GM12891 (cell line): ENCODE measurements at regions not wholly inside any gene's neighbourhood (a gene's known extent, or its start where the extent isn't known, plus 50 kb on each side); places are given as distances from the start of the nearest gene placed in this dataset.
A peak's percentile ranks its signal among the peaks of the same experiment; 100 is the strongest.

Source experiments
- DNase-seq: peaks from one replicate; pipeline ENCODE4 v3.0.0; 2011; ENCODE audit warnings: low spot score; ENCODE audit not compliant: insufficient read length
- FAIRE-seq: peaks from 2 replicates; lab custom pipeline; 2011; peaks lifted over from hg19 to GRCh38; lab: Jason Lieb, UNC
- PAX5 ChIP-seq: IDR thresholded peaks from 2 replicates; pipeline ENCODE4 v1.6.1; 2011; ENCODE audit warnings: low read length, moderate library complexity, mild to moderate bottlenecking; ENCODE audit not compliant: insufficient read depth, severe bottlenecking
- POLR2A ChIP-seq: IDR thresholded peaks from 2 replicates; pipeline ENCODE4 v1.6.1; 2011; ENCODE audit warnings: low read depth, low read length, control low read depth
- POLR2AphosphoS5 ChIP-seq: IDR thresholded peaks from 2 replicates; pipeline ENCODE4 v1.6.1; 2011; ENCODE audit warnings: low read depth, low read length, control low read depth
- POU2F2 ChIP-seq: IDR thresholded peaks from 2 replicates; pipeline ENCODE4 v1.6.1; 2011; ENCODE audit warnings: low read depth, mild to moderate bottlenecking, control low read depth, low read length, moderate library complexity
- SPI1 ChIP-seq: IDR thresholded peaks from 2 replicates; pipeline ENCODE4 v1.6.1; 2011; ENCODE audit warnings: low read depth, low read length, control low read depth
- TAF1 ChIP-seq: IDR thresholded peaks from 2 replicates; pipeline ENCODE4 v1.6.1; 2011; ENCODE audit warnings: low read depth, low read length, control low read depth

DNA sequence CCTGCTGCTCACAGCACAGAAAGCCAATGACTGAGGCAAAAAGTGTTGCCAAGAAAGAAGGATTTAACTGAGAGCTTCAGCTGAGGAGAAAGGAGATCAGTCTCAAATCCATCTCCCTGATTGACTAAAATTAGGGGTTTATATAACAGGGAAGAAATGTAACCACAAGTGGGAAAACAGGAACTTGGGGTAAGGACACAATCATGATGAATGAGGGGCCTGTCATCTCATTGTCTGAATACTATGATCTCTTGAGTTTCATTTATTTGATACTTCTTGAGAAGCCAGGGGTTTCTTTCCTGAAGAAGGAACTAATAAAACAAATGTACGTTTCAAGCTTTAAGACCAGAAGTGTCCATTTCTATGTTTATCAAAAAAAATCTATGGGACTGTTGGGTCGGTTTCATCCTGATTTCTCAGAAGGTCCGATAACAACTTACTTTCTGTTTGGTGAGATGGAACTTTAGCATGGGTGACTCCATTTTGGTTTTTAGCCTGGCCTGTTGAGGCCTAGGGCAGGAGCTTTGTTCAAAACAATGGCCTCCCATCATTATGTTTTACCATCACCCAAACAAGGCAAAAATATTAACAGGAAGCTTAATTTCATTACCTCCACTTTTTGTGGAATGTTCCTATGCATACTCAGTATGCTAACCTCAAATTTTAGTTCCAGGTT is 76.6 kb upstream of the PIAS1 start:
- FAIRE-seq (no peak), DNase-seq (no peak)
- no peak for TF ChIP-seq POLR2AphosphoS5
- no peak for TF ChIP-seq POU2F2
- TF ChIP-seq SPI1 = no peak
- no peak for TF ChIP-seq TAF1
- TF ChIP-seq POLR2A = no peak

DNA sequence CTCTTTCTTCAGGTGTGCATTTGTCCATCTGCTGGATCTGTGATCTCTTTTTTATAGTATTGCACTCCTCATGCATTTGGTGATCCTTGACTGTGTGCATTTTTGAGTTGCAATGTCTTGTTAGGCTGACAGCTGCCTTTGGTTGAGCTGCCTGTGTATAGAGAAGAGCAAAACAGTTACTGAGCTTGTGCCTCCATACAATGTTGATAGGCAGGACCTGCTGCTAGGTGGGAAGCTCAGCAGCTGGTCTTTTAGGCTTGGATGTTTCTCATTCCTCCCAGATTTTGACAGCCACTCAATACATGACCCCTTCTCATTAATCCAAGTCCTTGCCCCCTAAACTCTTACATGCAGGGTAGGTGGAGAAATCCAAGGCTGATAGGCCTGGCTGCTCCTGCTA is 74.8 kb upstream of the PIAS1 start:
- no peak for FAIRE-seq
- TF ChIP-seq TAF1 (no peak), POLR2A (no peak), PAX5 (no peak), SPI1 (no peak), POU2F2 (no peak), POLR2AphosphoS5 (no peak)
- no peak for DNase-seq

DNA sequence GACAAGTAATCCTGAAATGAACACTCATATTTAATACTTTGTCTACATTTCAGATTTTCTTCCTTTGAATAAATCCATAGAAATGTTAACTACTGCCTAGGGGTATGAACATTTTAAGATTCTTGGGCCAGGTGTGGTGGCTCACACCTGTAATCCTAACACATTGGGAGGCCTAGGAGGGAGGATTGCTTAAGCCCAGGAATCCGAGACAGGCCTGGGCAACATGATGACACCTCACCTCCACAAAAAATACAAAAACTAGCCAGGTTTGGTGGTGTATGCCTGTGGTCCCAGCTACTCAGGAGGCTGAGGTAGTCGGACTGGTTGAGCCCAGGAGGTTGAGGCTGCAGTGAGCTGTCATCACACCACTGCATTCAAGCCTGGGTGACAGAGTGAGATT is 73.9 kb upstream of the PIAS1 start:
- peak; percentile 43 for FAIRE-seq
- no peak for DNase-seq
- no peak for TF ChIP-seq POLR2A
- no peak for TF ChIP-seq SPI1
- no peak for TF ChIP-seq POLR2AphosphoS5
- TF ChIP-seq PAX5 = no peak
- TF ChIP-seq TAF1 = no peak
- no peak for TF ChIP-seq POU2F2

DNA sequence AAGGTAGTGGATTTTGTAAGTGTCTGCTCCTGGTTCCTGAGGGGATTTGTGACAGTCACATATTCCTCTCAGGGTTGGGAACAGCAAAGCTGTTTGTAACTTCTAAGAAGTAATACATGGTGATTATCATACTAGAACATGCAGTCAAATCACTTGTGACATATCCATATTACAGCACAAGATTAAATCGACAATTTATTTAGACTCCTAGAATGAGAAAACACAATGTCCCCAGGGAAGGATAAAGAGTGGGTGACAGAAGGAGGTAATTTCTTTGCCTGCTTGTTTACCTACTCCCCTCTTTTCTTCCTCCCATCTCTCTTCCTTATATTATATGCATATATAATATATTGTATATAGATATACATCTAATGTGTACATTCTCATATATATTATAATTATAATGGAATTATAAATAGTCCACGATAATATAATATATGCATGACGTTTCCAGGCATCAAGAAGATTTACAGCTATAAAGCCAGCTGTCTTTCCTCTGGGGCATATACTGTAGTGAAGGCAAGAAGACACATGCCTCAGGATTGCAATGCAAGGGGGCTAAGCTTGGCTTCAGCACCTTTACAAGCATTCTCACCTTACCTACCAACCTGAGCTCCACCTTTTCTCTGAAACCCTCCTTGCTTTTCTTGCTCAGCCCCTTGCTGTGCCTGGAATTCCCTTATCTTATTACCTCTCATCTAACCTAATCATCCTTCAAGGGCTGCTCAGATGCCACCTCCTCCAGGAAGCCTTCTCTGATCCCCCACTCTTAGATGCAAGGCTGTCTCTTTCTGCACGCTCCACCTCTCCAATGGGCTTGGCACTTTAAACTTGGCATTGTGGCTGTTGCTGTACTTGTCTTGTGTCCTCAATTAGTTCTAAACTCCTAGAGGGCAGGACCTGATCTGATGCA is 73.1 kb upstream of the PIAS1 start:
- no peak for DNase-seq
- TF ChIP-seq PAX5 (no peak), SPI1 (no peak), TAF1 (no peak), POU2F2 (no peak), POLR2AphosphoS5 (no peak), POLR2A (no peak)
- no peak for FAIRE-seq

DNA sequence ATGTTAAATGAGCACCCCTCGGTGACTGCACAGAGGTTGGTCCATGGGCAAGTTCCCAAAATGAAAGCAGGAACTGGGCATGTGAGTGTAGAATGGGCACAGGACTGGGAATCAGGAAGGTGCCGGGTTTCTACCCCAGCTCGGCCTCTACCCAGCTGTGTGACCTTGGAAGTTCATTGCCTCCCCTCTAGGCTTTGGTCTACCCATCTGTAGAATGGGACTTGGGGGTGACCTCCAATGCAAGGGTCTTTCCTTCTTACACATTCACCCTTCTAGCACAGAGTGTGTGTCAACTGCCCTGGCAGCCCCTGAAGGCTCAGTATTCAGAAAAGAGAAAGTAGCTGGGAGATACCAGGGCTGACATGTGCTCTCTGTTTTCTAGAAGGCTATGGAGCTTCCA is 72.3 kb upstream of the PIAS1 start:
- DNase-seq (no peak), FAIRE-seq (no peak)
- TF ChIP-seq TAF1 (no peak), PAX5 (no peak), SPI1 (no peak), POLR2AphosphoS5 (no peak), POLR2A (no peak)

DNA sequence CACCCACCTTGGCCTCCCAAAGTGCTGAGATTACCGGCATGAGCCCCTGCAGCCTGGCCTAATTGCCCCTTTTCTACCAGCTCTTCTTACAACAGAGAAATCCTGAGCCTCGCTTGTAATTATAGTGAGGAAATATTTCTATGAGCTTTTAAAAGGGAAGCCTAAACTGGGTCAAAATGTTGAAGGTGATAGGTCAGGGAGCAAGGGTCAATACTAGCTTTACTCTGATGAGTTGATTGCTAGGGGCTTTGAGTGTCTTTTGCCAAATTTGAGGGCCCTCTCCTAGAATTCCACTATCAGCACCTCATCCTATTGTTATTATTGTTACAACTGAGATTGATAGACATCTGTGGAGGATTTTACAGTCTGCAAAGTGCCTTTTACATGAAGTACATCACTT is 62.4 kb upstream of the PIAS1 start:
- TF ChIP-seq POU2F2 = no peak
- no peak for TF ChIP-seq SPI1
- TF ChIP-seq PAX5 = no peak
- TF ChIP-seq TAF1 = no peak
- TF ChIP-seq POLR2AphosphoS5 = no peak
- no peak for TF ChIP-seq POLR2A
- FAIRE-seq (no peak), DNase-seq (no peak)

DNA sequence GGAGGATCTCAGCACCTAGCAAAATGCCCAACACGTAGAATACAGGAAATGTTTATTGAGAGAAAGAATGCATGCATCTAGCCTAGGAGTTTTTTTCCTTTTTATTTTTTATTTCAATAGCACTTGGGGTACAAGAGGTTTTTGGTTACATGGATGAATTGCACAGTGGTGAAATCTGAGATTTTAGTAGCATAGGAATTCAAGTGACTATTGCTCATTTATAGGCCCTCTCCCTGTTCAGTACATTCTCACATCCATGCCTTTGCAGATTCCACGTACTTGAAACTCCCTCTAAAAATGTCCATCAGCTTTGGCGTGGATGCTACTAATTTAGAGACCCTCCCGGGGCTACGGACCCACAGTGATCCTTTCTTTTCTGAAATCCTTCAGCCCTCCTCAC is 61.7 kb upstream of the PIAS1 start:
- DNase-seq = no peak

DNA sequence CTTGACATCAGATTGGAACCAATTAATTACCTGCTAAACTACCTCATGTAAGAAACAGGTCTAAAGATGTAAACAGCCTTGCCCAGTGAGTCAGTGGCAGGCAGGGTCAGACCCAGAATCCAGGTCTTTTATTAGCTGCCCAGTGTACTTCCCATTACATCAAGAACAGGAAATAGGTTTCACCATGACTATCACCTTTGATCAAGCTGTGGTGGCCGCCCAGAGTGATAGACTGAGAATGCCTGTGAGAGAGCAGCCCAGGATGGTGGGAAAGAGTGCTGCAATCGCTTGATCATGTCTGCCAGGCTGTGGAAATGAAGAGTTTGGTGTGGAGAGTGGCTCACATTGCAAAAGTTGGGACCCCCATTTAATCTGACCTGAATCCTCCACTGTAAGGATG is 61.3 kb upstream of the PIAS1 start:
- DNase-seq (no peak), FAIRE-seq (no peak)
- TF ChIP-seq PAX5 (no peak), POU2F2 (no peak), POLR2AphosphoS5 (no peak), SPI1 (no peak), TAF1 (no peak), POLR2A (no peak)

More for the DNA sequence above, 61.7 kb upstream of the PIAS1 start:
- TF ChIP-seq PAX5 (no peak), POLR2AphosphoS5 (no peak)
- no peak for FAIRE-seq

DNA sequence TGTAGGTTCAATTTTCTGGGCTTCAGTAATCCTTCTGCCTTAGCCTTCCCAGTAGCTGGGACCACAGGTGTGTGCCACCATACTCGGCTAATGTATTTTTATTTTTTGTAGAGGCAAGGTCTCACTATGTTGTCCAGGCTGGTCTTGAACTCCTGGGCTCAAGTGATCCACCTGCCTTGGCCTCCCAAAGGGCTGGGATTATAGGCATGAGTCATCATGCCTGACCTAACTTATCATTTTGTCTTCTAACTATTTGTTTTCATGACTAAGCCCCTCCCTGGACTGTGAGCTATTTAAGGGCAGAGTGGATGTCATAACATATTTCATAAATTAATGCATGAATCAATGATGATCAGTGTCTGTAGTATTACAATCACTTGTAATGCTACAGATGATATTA is 56.1 kb upstream of the PIAS1 start:
- no peak for FAIRE-seq
- TF ChIP-seq POLR2A (no peak), POLR2AphosphoS5 (no peak), SPI1 (no peak), PAX5 (no peak), TAF1 (no peak), POU2F2 (no peak)
- no peak for DNase-seq

DNA sequence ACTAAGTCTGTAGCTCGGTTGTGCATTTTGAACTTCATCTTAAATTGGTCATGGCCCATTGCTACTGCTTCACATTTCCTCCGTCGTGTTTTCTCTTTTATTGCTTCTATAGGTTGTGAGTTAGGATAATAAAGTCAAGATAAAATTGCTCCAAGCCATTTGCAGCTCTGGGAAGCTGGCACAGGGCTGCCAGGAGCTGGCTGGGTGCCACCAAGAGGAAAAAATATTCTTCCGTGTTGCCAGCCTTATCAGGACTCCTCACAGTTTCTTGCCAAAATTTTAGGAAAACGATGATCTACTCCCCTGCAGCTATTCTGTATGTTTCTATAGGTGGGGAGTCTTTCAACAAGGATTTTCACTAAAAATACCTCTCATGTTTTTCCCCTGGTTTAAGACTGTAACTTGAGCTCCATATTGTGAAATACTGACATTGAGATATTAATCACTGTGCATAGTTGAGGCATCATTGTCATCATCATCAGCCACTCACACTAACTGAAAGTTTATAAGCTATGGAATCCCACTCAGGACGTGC is 55.4 kb upstream of the PIAS1 start:
- no peak for TF ChIP-seq POU2F2
- TF ChIP-seq TAF1 = no peak
- no peak for TF ChIP-seq PAX5
- DNase-seq (no peak), FAIRE-seq (no peak)
